K562 (cell line): ENCODE measurements at regions not wholly inside any gene's neighbourhood (a gene's known extent, or its start where the extent isn't known, plus 50 kb on each side); places are given as distances from the start of the nearest gene placed in this dataset.

ENCODE experiments used
- ARHGAP35 ChIP-seq: fragments of 450-650 bp; IDR thresholded peaks from 2 replicates; pipeline ENCODE4 v1.6.1; 2018; ENCODE audit not compliant: partially characterized antibody
- BACH1 ChIP-seq: fragments of 200-800 bp; sonication (Bioruptor generic); IDR thresholded peaks from 2 replicates; pipeline ENCODE4 v1.6.1; 2016; ENCODE audit warnings: missing genetic modification characterization, missing compliant biosample characterization
- CBX5 ChIP-seq: IDR thresholded peaks from 2 replicates; pipeline ENCODE4 v1.6.1; 2014; ENCODE audit warnings: low read depth, borderline replicate concordance
- CC2D1A ChIP-seq: fragments of 450-650 bp; IDR thresholded peaks from 2 replicates; pipeline ENCODE4 v1.6.1; 2017; ENCODE audit warnings: mild to moderate bottlenecking
- CCNT2 ChIP-seq: IDR thresholded peaks from 2 replicates; pipeline ENCODE4 v1.6.1; 2011; ENCODE audit warnings: borderline replicate concordance, low read depth, mild to moderate bottlenecking, moderate library complexity, mixed read lengths, low read length; ENCODE audit not compliant: insufficient read length; ENCODE audit errors: extremely low read depth
- CHD2 ChIP-seq: IDR thresholded peaks from 2 replicates; pipeline ENCODE4 v1.6.1; 2011; ENCODE audit warnings: low read depth, low read length
- DPF2 ChIP-seq: fragments of 450-650 bp; IDR thresholded peaks from 2 replicates; pipeline ENCODE4 v1.6.1; 2016
- E2F4 ChIP-seq: sonication (generic); formaldehyde crosslinking; IDR thresholded peaks from 2 replicates; pipeline ENCODE4 v1.8.0; 2022; ENCODE audit warnings: mild to moderate bottlenecking, low read depth, missing genetic modification reagents
- ETS1 ChIP-seq: conservative IDR thresholded peaks from 2 replicates; pipeline ENCODE4 v1.6.1; 2011; ENCODE audit warnings: low read depth, mild to moderate bottlenecking, low read length; ENCODE audit not compliant: control insufficient read depth
- HMG20B ChIP-seq: fragments of 250-450 bp; sonication (Bioruptor Pico); IDR thresholded peaks from 2 replicates; pipeline ENCODE4 v1.5.0; 2021; ENCODE audit warnings: mild to moderate bottlenecking
- JUNB ChIP-seq: fragments of 450-650 bp; formaldehyde crosslinking; conservative IDR thresholded peaks from 2 replicates; pipeline ENCODE4 v1.4.0; 2020; ENCODE audit warnings: mild to moderate bottlenecking
- KAT7 ChIP-seq: sonication (generic); formaldehyde crosslinking; IDR thresholded peaks from 2 replicates; pipeline ENCODE4 v1.8.0; 2022; ENCODE audit warnings: missing genetic modification reagents, mild to moderate bottlenecking, borderline replicate concordance
- MAZ ChIP-seq, 2 experiments: fragments of 450-650 bp in 1 of 2; sonication (generic) in 1 of 2; formaldehyde crosslinking; IDR thresholded peaks in 1 of 2; conservative IDR thresholded peaks in 1 of 2; 2 replicates each; pipeline versions ENCODE4 v1.4.0 to v1.5.0; 2020; ENCODE audit warnings: mild to moderate bottlenecking in 1 of 2, missing genetic modification reagents in 1 of 2
- MEF2D ChIP-seq: conservative IDR thresholded peaks from 2 replicates; pipeline ENCODE4 v1.6.1; 2016; ENCODE audit warnings: low read depth, missing genetic modification characterization, missing compliant biosample characterization
- MXI1 ChIP-seq: IDR thresholded peaks from 2 replicates; pipeline ENCODE4 v1.6.1; 2011; ENCODE audit warnings: low read depth, mild to moderate bottlenecking, improper control_type of control experiment, low read length
- MYNN ChIP-seq, 2 experiments: sonication (generic); formaldehyde crosslinking in 1 of 2; IDR thresholded peaks; 2 replicates each; pipeline versions ENCODE4 v1.5.0 to v1.6.1; 2016 to 2020; ENCODE audit warnings: antibody characterized with exemption in 1 of 2, missing genetic modification reagents in 1 of 2
- NCOR1 ChIP-seq: fragments of 450-650 bp; IDR thresholded peaks from 2 replicates; pipeline ENCODE4 v1.6.1; 2016; ENCODE audit warnings: mild to moderate bottlenecking, moderate library complexity
- PHF8 ChIP-seq: fragments of 200-600 bp; sonication (generic); IDR thresholded peaks from 2 replicates; pipeline ENCODE4 v1.6.1; 2012; ENCODE audit warnings: mixed run types, mild to moderate bottlenecking, inconsistent platforms, low read length, moderate library complexity, borderline replicate concordance
- PRMT5 ChIP-seq: sonication (generic); formaldehyde crosslinking; IDR thresholded peaks from 2 replicates; pipeline ENCODE4 v1.5.0; 2020; ENCODE audit warnings: missing genetic modification reagents
- SRF ChIP-seq, 2 experiments: fragments of 250-450, 450-650 bp in 1 of 2; sonication (Bioruptor Pico) in 1 of 2; sonication (generic) in 1 of 2; formaldehyde crosslinking; IDR thresholded peaks; 2 replicates each; pipeline versions ENCODE4 v1.5.0 to v1.5.1; 2020 to 2022; ENCODE audit warnings: mild to moderate bottlenecking in 1 of 2, missing genetic modification reagents in 1 of 2
- STAT5B ChIP-seq: fragments of 250-450 bp; sonication (Bioruptor Pico); IDR thresholded peaks from 2 replicates; pipeline ENCODE4 v1.8.0; 2021; ENCODE audit warnings: mild to moderate bottlenecking, inconsistent platforms
- U2AF2 ChIP-seq: fragments of 200-400 bp; formaldehyde crosslinking; optimal IDR thresholded peaks from 2 replicates; pipeline ENCODE3; 2017; ENCODE audit warnings: low read depth, mild to moderate bottlenecking, low read length
- ZNF174 ChIP-seq: fragments of 250-450 bp; sonication (Bioruptor Pico); IDR thresholded peaks from 2 replicates; pipeline ENCODE4 v1.4.0; 2020; ENCODE audit warnings: mild to moderate bottlenecking
- ZNF212 ChIP-seq: fragments of 450-650 bp; formaldehyde crosslinking; IDR thresholded peaks from 2 replicates; pipeline ENCODE4 v1.4.0; 2020; ENCODE audit warnings: mild to moderate bottlenecking
- ZNF277 ChIP-seq: fragments of 250-450 bp; sonication (Bioruptor Pico); IDR thresholded peaks from 2 replicates; pipeline ENCODE4 v1.8.0; 2022; ENCODE audit warnings: inconsistent platforms, mild to moderate bottlenecking, moderate library complexity, borderline replicate concordance
- ZNF282 ChIP-seq: sonication (generic); formaldehyde crosslinking; IDR thresholded peaks from 2 replicates; pipeline ENCODE4 v1.8.1; 2023; ENCODE audit warnings: missing genetic modification reagents

- TF ChIP-seq SRF (CRISPR knock-in tag; IDR thresholded peaks at IDR 0.05) (no peak), MAZ (CRISPR knock-in tag; conservative IDR thresholded peaks at IDR 0.05 in 1 of 2, IDR thresholded peaks at IDR 0.05 in 1 of 2) (peak in 1 of 2 experiments; percentile 73; a peak in 2 of 4 replicates), HMG20B (CRISPR knock-in tag) (no peak), ZNF174 (CRISPR knock-in tag) (no peak), MYNN (IDR thresholded peaks at IDR 0.05) (no peak), MYNN (CRISPR knock-in tag; IDR thresholded peaks at IDR 0.05) (no peak), ZNF282 (CRISPR knock-in tag) (no peak), CC2D1A (no peak), E2F4 (CRISPR knock-in tag) (no peak), U2AF2 (no peak), DPF2 (peak; percentile 77), MEF2D (no peak), ETS1 (no peak), ARHGAP35 (no peak), ZNF212 (no peak), MXI1 (no peak), JUNB (CRISPR knock-in tag) (peak; percentile 86), NCOR1 (0 out of 2 replicates have a peak, but pooled peaks have one; percentile 23), CCNT2 (no peak), CHD2 (no peak), PHF8 (no peak), BACH1 (peak; percentile 39; the same call in 1 of the 2 replicates), KAT7 (CRISPR knock-in tag) (no peak), STAT5B (no peak), ZNF277 (CRISPR knock-in tag) (no peak), PRMT5 (CRISPR knock-in tag) (no peak), CBX5 (no peak)
These were observed 193.4 kb upstream of the PRDM1 start (continued) for GRCh38 chr6:105892577-105893262.
